Thyroid gland (tissue), 4 donors: ENCODE measurements at regions not wholly inside any gene's neighbourhood (a gene's known extent, or its start where the extent isn't known, plus 50 kb on each side); places are given as distances from the start of the nearest gene placed in this dataset.

Experiments used
- CTCF ChIP-seq, 6 experiments: fragments of 200-600 bp in 3 of 6; fragments of 450-650 bp in 3 of 6; sonication (generic) in 3 of 6; IDR thresholded peaks; one replicate each; pipeline ENCODE4 v1.5.1; 2016 to 2019; ENCODE audit warnings: antibody characterized with exemption in 6 of 6, mild to moderate bottlenecking in 2 of 6, inconsistent platforms in 1 of 6, moderate library complexity in 1 of 6
- POLR2A ChIP-seq, 2 donors: fragments of 450-650 bp; IDR thresholded peaks; one replicate each; pipeline ENCODE4 v1.6.1; 2017; ENCODE audit warnings: antibody characterized with exemption in 2 of 2, mild to moderate bottlenecking in 2 of 2, moderate library complexity in 1 of 2

- TF ChIP-seq CTCF (IDR thresholded peaks at IDR 0.05) (no peak), POLR2A (IDR thresholded peaks at IDR 0.05) (no peak)
Measured at GRCh38 chr13:100848304-100848703, 173.7 kb upstream of the TMTC4 start.
